ENCODE measurements at regions not wholly inside any gene's neighbourhood (a gene's known extent, or its start where the extent isn't known, plus 50 kb on each side); places are given as distances from the start of the nearest gene placed in this dataset.

DNA sequence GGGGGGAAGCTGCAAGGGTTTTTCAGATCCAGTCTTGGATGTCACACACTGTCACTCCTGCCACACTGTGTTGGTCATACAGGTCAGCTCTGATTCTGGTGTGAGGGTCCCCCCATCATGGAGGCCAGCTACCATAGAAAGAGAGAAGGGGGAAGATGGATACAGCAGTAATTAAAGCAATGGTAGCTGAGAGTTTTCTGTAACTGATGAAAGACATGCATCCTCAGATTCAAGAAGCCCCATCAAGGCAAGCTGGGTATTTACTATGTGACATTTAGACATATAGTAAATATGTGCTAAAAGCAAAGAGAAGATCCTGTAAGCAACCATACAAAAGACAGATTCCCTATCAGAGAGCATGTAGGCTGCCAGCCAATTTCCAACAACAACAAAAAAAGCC lies 110.9 kb upstream of the COL5A1 start (continued):
- TF ChIP-seq UBTF (IDR thresholded peaks at IDR 0.05; ENCODE audit: borderline replicate concordance in 1 of 2, low read depth in 2 of 2, low read length in 2 of 2) = no peak
- TF ChIP-seq, protein P1, sequence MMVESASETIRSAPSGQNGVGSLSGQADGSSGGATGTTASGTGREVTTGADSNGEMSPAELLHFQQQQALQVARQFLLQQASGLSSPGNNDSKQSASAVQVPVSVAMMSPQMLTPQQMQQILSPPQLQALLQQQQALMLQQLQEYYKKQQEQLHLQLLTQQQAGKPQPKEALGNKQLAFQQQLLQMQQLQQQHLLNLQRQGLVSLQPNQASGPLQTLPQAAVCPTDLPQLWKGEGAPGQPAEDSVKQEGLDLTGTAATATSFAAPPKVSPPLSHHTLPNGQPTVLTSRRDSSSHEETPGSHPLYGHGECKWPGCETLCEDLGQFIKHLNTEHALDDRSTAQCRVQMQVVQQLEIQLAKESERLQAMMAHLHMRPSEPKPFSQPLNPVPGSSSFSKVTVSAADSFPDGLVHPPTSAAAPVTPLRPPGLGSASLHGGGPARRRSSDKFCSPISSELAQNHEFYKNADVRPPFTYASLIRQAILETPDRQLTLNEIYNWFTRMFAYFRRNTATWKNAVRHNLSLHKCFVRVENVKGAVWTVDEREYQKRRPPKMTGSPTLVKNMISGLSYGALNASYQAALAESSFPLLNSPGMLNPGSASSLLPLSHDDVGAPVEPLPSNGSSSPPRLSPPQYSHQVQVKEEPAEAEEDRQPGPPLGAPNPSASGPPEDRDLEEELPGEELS (CRISPR knock-in tag; IDR thresholded peaks at IDR 0.05; ENCODE audit: borderline replicate concordance) = no peak
- TF ChIP-seq MCM2 (IDR thresholded peaks at IDR 0.05; ENCODE audit: low read depth) = no peak
- no peak for TF ChIP-seq SMARCA4 (IDR thresholded peaks at IDR 0.05)

GRCh38 chr9:134531220-134531970 lies 110.2 kb upstream of the COL5A1 start:
- H2AFZ ChIP-seq (ENCODE audit: low read depth, low read length) = no peak overlapping the region
- intact Hi-C loops (cut with micrococcal nuclease) = no loop called here
- no peak overlapping the region for H3K9ac ChIP-seq (ENCODE audit: insufficient read depth in 1 of 2, low read depth in 2 of 2, low read length in 2 of 2)
- no peak overlapping the region for H3K4me2 ChIP-seq (ENCODE audit: insufficient read depth, low read length)
- ATAC-seq (no peak), DNase-seq (ENCODE audit: extremely low read depth in 1 of 4, low spot score in 3 of 4) (no peak), FAIRE-seq (no peak)
- ChIA-PET CTCF (ENCODE audit: low intra/inter-chr PET ratio) (no interaction called here), POLR2A (no interaction called here)
- no peaks in the 10 kb centered on the region for H3K9me3 ChIP-seq (replicated peaks; ENCODE audit: control insufficient read depth, insufficient read depth, low read depth, low read length)
- no peak overlapping the region for H3K27ac ChIP-seq (ENCODE audit: extremely low read depth, low read depth, low read length)
- H3K36me3 ChIP-seq (ENCODE audit: control insufficient read depth, insufficient read depth, low read length) = no peaks in the 10 kb centered on the region
- in situ Hi-C loops (cut with MboI) = no loop called here
- H3K4me3 ChIP-seq = no peak overlapping the region
- H3K79me2 ChIP-seq (ENCODE audit: control insufficient read depth, insufficient read depth, low read length) = no peaks in the 10 kb centered on the region
- no TSS peak for BruUV-seq (replicated peaks)
- H3K27me3 ChIP-seq (ENCODE audit: control insufficient read depth in 2 of 2, insufficient read depth in 2 of 2, low read length in 2 of 2) = peaks cover 26 to 51% of the 10 kb centered on the region in 2 experiments; a peak in 4 of 5 replicates
- TF ChIP-seq JUND (IDR thresholded peaks at IDR 0.05; ENCODE audit: borderline replicate concordance, low read depth, low read length) (no peak), JUND (tag; IDR thresholded peaks at IDR 0.05; ENCODE audit: borderline replicate concordance, low read depth, low read length) (no peak), HMGN3 (IDR thresholded peaks at IDR 0.05; ENCODE audit: borderline replicate concordance, extremely low read depth, insufficient read length, low read depth, low read length) (no peak), ZC3H11A (IDR thresholded peaks at IDR 0.05; ENCODE audit: low read depth, low read length) (no peak), ZBTB2 (IDR thresholded peaks at IDR 0.05) (no peak)
- no peaks in the 10 kb centered on the region for H3K4me1 ChIP-seq (replicated peaks in 1 of 2; ENCODE audit: control insufficient read depth in 2 of 2, insufficient read depth in 2 of 2, low read length in 2 of 2)
- no peaks in the 10 kb centered on the region; the same call in 1 of the 2 replicates for H4K20me1 ChIP-seq (replicated peaks; ENCODE audit: control insufficient read depth, insufficient read depth, low read length)
- under 1% methylated on average over 9 of the region's 9 CpGs for WGBS (ENCODE audit: insufficient coverage, low coverage, missing lambda C conversion rate)
- H3K9me1 ChIP-seq (ENCODE audit: control insufficient read depth, insufficient read depth, low read length) = no peaks in the 10 kb centered on the region
